Embryonic facial prominence (tissue), 1 donor: ENCODE measurements at regions not wholly inside any gene's neighbourhood (a gene's known extent, or its start where the extent isn't known, plus 50 kb on each side); places are given as distances from the start of the nearest gene placed in this dataset.

Experiments
- DNase-seq: peaks from one replicate; pipeline ENCODE4 v3.0.0-alpha.2; 2016; ENCODE audit errors: extremely low spot score

GRCh38 chr2:190809139-190809764, 71.4 kb upstream of the GLS start:
- DNase-seq: no peak

DNA sequence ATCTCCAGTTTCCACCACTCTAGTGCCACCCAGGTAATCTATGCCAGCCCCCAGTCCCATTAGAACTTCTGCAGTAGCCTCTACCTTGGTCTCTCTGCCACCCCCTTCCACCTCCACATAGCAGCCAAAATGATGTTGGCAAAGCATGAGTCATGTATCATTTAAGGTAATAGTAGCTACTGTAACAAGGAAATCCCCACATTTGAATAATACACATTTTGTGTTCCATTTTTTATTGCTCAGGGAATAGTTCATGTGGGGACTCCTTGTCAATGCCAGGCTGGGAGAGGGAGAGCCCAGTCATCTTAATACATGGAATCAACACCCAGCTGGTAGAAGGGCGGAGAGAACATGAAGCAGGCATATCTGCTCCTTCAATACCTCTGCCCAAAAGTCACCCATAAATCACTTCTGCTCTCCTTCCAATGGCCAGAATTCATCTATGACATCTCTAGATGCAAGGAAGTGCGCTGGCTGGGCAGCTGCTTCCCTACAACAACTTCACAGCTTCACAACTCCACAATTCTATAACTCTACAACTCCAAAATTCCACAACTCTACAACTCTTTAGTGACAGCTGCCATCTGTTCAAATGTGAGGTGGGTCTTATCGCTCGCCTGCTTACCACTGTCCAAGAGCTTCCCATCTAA, 70.6 kb upstream of the GLS start:
- no peak for DNase-seq

GRCh38 chr2:190810981-190811587, 69.5 kb upstream of the GLS start:
- no peak for DNase-seq

DNA sequence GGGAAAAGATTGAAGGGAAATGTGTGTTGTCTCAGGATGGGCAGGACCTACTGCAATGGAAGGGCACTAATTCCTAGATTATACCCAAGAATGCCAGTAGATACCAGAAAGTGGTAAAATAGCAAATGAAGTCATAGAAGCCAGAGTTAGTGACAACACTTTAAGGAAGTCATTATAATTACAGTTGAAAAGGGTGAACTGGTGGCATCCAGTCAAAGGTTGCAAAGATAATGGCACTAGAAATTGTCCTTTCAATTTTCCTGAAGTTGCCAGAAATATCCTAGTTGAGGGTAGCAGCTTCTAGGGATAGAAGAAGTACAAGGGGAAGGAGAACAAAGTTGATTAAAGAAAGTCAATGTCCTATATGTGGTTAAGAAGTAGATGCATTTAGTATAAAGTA, 68.8 kb upstream of the GLS start:
- DNase-seq: no peak

DNA sequence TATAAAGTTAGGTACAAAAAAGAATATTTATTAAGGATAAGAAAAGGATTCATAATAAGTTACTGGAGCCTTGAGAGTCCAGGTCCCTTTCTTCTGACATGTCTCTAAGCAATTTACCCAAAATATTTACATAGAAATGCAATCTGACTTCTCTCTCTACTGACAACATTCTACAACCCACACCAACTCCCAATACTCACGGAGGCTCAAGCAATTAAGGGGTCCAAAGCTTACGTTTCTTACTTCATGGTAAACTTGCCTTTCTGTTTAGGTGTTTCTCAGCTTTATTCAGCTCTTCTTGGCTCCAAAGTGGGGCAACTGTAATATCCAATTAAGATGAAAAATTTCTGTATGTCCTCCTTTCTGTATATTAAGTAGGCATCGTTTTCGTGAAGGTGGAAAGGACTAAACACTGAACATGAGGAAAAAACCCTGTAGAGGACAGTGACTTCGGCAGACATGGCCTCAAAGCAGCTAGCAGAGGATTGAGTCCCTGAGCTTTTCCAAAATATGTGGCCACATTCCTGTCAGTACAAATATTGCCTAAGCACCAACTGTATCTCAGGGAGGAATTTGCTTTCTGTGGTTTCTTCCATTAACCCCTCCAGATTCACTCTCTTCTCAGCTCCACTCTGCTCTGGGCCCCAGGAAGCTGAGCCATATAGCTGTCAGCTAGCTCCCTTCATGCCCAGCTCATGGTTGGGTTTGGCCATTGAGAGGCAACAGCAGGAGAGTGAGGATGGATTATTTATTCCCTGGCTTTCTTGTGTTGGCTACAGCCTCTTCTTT, 67.9 kb upstream of the GLS start:
- no peak for DNase-seq

GRCh38 chr2:190815226-190815625, 65.4 kb upstream of the GLS start:
- DNase-seq: no peak

GRCh38 chr2:190817082-190817481, 63.5 kb upstream of the GLS start:
- DNase-seq: no peak

- DNase-seq: no peak
Observed at GRCh38 chr2:190819840-190820301, 60.8 kb upstream of the GLS start.

DNA sequence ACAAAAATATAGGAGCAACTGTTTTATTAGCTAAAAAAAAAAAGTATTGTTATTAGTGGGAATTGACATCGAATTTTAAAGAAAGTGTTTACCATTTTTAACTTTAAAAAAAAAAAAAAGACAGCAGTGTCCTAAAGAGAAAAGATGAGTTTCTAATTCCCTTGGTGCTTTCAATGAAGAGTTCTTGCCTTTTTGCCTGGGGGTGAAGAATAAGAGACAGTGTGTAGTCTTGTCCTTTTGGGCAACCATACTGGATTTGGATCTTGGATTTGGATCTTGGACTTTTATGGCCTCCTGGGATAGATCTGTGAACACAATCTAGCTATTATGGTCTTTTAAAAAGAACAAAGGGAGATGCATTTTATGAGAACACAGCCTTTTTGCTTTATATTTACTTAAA, 60.2 kb upstream of the GLS start:
- no peak for DNase-seq

DNA sequence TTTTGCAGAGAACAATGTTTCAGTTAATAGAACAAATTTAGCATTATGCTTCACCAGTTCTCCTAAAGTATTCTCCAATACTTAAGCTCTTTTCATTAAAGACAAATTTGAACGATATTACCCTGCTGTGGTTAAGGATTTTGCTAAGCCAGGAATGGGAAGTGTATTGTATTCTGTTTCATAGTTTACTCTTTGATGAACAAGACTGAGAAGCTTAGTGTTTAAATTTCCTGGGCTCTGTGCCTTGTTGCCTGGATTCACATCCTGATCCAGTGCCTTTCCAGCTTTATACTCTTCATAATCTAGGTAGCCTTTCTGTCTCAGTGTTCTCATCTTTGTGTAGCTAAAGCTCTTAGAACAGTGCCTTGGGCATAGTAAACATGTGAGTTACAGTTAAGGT, 58.6 kb upstream of the GLS start:
- DNase-seq: no peak

GRCh38 chr2:190827720-190828119, 52.9 kb upstream of the GLS start:
- DNase-seq: no peak

DNA sequence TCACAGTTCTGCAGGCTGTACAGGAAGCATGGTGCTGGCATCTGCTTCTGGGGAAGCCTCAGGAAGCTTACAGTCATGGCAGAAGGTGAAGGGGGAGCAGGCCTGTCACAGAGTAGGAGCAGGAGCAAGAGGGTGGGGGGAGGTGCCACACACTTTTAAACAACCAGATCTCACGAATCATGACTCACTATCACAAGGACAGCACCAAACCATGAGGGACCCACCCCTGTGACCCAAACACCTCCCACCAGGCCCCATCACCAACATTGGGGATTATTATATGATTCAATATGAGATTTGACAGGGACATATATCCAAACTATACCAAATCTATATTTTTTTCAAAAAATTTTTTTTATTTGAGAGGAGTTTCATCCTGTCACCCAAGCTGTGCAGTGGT, 51.0 kb upstream of the GLS start:
- no peak for DNase-seq
